ENCODE measurements at regions not wholly inside any gene's neighbourhood (a gene's known extent, or its start where the extent isn't known, plus 50 kb on each side); places are given as distances from the start of the nearest gene placed in this dataset.

- TF ChIP-seq MAX (IDR thresholded peaks at IDR 0.05; ENCODE audit: low read depth, low read length) (no peak), CTCF (IDR thresholded peaks at IDR 0.05 in 2 of 3, conservative IDR thresholded peaks at IDR 0.05 in 1 of 3; ENCODE audit: control insufficient read depth in 2 of 3, extremely low read depth in 1 of 3, insufficient read depth in 1 of 3, low read depth in 3 of 3, low read length in 3 of 3) (no peak), ZBTB33 (IDR thresholded peaks at IDR 0.05) (no peak), BRCA1 (IDR thresholded peaks at IDR 0.05; ENCODE audit: low read depth, low read length) (no peak), SIN3A (IDR thresholded peaks at IDR 0.05; ENCODE audit: low read depth, low read length) (no peak), EP300 (IDR thresholded peaks at IDR 0.05; ENCODE audit: borderline replicate concordance in 1 of 2, control insufficient read depth in 1 of 2, low read depth in 2 of 2, low read length in 2 of 2) (no peak), RAD21 (IDR thresholded peaks at IDR 0.05; ENCODE audit: insufficient read depth, low read depth, low read length) (no peak)
Measured at GRCh38 chr5:125826214-125826613, 597.0 kb upstream of the GRAMD2B start.

Data from GM12878 (cell line).